NOMO-1 (cell line): ENCODE measurements at regions not wholly inside any gene's neighbourhood (a gene's known extent, or its start where the extent isn't known, plus 50 kb on each side); places are given as distances from the start of the nearest gene placed in this dataset.

Experiments used
- DNase-seq, 2 experiments: peaks; one replicate each; lab custom pipeline; 2025; ENCODE audit not compliant: unreplicated experiment in 2 of 2; lab: John Stamatoyannopoulos, UW

GRCh38 chr10:90378524-90379076 is 479.2 kb downstream of the HTR7 start:
- no peak for DNase-seq

- no peak for DNase-seq
Measured at GRCh38 chr10:90381468-90381867, 476.4 kb downstream of the HTR7 start.

- DNase-seq, result no peak
Measured at GRCh38 chr10:90389876-90390275, 468.0 kb downstream of the HTR7 start.

- no peak for DNase-seq
Measured at GRCh38 chr10:90394311-90394710, 463.5 kb downstream of the HTR7 start.

- no peak for DNase-seq
Measured at GRCh38 chr10:90396721-90397120, 461.1 kb downstream of the HTR7 start.

DNA sequence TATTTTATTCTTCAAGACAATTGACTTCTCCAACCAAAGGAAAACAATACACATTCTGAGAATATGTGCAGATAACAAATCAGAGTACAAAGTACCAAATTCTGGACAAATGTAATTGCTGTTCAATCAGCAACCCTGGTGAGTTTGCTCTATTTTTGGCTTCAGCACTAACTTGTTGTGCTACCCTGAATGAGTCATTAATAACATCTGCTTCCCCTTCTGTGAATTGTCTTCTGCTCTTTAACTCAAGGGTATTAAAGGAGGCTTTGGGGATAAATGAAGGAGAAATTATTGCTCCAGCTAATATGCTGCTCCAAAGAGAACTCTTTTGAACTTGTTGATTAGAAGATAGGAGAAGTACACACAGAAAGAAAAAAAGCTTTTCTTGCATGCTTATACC is 459.3 kb downstream of the HTR7 start:
- DNase-seq, result no peak

DNA sequence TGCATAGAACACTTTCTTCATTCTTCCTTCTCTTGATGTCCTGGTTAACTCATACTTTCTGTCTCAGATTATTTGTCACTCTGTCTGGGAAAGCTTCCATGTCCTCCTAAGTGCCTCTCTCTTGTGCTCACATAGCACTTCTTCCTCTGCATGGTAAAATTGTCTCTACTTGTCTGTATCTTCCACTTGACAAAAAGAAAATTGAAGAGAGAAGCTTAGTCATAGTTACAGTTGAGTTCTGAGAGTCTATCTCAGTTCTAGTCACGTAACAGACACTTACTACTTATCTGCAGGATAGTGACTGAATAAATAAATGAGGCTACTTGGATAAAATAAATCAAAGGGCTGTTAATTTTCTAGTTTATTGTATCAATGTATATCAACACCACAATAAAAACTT is 458.1 kb downstream of the HTR7 start:
- no peak for DNase-seq

DNA sequence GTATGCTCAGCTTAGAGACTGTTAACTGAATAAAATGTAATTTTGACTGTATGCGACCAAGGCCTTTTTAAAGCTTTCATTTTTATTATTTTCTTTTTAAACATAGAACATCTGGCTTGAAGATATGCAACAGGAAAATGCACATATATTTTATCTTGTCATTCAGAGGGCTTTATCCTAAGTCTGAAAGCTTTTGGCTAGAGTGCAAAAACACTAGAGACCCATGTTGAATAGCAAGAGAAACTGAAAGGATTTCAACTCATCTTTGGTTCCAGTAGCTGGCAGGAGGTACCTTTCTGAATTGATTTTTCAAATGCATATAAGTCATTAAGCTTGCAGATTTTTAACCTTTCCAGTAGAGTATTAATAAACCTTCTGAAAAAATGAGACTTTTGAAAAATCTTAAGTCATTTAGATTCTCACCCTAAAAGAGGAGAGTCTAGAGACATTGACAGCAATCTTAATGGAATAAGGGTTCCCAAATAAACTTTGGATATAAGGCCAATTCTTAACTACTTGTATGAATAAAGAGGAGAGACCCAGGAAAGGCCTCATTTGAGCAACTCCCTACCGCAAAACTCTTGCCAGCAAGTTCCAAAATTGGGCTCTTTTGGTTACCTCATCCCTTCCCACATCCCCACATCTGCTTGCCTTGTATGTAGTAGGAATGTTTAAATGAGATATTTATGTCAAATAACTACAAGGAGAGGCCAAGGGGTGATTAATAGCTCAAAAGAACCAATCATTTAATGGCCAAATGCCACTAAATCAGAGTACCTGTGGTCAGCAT is 454.4 kb downstream of the HTR7 start:
- DNase-seq, result no peak

DNA sequence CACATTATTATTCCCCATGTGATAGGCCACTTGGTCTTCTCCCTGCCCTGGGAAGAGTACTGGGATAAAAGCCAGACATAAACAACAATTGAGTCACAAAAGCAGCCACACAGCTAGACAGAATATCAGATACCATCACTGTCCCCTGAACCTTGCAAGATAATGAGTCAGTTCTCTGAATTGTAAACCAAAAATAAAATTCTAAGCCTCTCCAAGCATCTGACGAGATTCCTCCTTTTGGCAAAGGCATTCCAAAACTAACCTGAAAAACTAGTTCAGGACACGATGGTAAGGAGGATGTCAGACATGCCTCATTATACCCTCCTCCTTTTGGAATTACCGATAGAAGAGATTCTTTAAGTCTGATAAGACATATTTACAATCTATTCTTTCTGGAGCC is 450.7 kb downstream of the HTR7 start:
- DNase-seq, result no peak

- no peak for DNase-seq
Measured at GRCh38 chr10:90407851-90408250, 450.0 kb downstream of the HTR7 start.

DNA sequence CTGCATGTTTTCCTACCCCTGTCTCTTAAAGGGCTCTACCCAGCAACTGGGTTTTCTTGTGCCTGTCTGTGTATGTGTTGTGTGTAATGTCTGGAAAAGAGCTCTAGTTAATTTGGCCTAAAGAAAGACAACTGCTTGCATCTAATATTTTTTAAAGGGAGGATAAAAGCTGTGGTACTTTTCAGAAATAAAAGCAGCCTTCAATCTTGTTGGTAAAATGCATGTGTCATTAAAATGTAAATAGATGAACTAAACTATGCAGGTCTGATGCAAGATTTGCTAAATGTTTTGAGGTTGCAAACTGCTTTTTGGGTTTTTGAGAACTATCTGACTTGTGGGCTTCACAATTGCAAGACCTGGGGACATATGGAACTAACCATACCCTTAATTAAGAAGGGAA is 445.3 kb downstream of the HTR7 start:
- no peak for DNase-seq

DNA sequence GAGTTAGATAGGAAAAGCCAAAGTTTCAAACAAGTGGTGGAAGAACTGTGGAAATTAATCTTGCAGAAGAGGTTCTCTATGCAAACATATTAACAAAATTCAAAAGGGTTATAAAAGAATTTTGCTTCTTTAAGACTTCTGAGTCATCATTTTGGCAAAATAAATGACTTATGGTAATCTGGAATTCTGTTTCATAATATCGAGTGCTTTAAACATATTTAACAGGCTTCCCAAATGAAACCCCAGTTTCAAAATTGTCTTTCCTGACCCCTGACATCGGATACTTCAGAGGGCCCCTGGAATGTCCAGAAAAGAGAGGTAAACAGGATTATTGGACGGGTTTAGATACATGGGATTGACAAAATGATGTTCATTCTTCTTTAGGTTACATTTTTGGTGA is 444.6 kb downstream of the HTR7 start:
- no peak for DNase-seq

- no peak for DNase-seq
Measured at GRCh38 chr10:90414926-90415325, 442.9 kb downstream of the HTR7 start.

DNA sequence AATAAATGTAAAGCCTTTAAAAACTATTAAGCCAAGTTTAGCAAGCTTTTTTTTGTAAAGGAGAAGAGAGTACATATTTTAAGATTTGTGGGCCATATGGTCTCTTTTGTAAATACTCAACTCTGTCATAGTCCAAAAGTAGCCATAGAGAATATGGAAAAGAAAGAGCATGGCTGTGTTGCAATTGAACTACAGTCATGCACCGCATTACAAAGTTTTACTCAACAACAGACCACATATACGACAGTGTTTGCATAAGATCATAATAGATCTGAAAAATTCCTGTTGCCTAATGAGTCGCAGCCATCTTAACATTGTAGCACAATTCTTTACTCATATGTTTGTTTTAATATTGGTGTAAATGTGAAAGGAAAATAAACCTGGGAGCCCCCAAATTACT is 440.8 kb downstream of the HTR7 start:
- DNase-seq, result peak in 1 of 2 experiments; percentile 6

GRCh38 chr10:90417476-90418210 is 440.2 kb downstream of the HTR7 start:
- DNase-seq, result no peak

DNA sequence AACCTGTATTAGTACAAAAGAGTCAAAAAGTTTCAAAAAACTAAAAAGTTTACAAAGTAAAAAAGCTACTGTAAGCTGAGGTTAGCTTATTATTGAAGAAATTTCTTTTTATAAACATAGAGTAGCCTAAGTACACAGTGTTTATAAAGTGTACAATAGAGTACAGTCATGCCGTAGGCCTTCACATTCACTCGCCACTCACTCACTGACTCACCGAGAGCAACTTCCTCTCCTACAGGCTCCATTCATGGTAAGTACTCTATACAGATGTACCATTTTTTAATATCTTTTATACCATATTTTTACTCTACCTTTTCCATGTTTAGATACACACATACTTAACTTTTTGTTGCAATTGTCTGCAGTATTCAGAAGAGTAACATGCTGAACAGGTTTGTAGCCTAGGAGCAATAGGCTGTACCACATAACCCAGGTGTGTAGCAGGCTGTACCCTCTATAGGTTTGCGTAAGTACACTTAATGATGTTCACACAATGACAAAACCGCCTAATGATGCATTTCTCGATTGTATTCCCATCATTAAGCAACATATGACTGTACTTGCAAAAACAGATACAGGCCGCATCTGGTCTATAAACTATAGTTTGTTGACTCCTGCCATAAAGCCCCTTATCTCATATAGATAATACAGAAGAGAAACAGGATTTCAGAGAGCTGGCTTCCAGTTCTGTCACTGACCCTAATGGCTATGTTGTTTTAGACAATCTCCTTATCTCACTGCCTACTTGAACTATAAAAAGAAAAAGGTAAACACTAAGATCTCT is 438.8 kb downstream of the HTR7 start:
- DNase-seq, result no peak

DNA sequence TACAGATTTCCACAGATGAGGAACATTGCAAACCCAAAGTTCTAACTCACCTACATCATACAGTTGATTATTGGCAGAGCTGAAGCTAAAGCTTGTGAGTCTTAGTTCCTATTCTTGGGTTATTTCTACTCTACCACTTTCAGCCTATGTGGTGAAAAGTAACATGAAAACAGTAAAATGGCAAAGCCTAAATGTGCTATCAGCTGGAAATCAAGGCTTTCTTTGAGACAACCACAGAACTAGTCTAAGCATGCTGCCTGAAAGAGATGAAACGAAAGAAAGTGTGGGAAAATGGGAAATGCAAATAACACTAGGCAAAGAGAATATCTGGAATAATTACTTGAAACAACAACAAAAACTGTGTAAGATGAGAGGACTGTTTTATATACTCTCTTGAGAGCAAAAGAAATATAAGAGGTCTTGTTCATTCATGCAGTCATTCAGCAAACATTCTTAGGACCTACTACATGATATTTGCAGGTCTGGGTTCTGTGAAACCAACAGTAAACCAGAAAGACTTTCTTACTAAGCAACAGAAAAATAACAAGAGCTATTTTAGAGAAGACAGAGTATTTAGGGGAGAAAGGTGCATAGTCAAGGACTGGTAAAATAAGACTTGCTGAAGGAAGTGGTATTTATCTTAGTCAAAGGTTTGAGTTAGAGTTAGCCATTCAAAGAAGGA is 437.1 kb downstream of the HTR7 start:
- no peak for DNase-seq

DNA sequence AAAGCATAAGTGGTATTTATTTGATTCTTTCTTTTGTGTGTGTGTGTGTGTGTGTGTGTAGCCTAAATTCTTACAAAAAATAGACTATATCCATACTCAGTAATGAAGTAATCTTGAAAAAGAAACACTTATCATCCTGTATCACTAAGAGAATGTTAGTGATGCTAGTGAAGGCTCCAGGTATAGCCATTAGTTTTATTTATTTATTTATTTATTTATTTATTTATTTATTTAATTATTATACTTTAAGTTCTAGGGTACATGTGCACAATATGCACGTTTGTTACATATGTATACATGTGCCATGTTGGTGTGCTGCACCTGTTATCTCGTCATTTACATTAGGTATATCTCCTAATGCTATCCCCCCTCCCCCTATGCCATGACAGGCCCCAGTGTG is 436.0 kb downstream of the HTR7 start:
- no peak for DNase-seq

DNA sequence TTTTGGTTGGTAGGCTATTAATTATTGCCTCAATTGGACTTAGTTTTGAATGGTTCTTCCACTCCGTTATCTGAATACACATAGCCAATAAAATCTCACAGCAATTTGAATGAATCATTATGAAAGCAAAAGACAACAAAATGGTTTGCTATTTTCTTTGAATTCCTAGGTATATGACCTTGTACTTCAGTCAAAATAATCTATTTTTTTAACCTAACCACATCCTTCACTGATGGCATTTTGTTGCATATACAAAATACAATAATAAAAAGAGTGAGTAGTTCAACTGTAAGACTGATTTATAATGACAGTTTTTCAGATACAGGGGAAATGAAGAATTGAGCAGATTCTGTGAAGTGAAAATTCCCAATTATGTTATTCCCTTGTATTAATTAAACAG is 433.1 kb downstream of the HTR7 start:
- no peak for DNase-seq

DNA sequence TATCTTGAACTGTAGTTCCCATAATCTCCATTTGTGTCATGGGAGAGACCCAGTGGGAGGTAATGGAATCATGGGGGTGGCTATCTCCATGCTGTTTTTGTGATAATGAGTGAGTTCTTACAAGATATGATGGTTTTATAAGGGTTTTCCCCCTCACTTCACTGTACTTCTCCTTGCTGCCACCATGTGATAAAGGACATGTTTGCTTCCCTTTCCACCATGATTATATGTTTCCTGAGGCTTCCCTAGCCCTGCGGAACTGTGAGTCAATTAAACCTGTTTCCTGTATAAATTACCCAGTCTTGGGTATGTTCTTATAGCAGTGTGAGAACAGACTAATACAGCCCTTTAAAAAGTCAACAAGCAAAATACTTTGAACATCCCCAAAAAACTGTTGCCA is 427.7 kb downstream of the HTR7 start:
- DNase-seq, result no peak

- DNase-seq, result no peak
Measured at GRCh38 chr10:90432866-90433265, 425.0 kb downstream of the HTR7 start.
